HEK293 (cell line): ENCODE measurements at regions not wholly inside any gene's neighbourhood (a gene's known extent, or its start where the extent isn't known, plus 50 kb on each side); places are given as distances from the start of the nearest gene placed in this dataset.

Source experiments
- HOXD13 ChIP-seq: sonication (generic); formaldehyde crosslinking; IDR thresholded peaks from 2 replicates; pipeline ENCODE4 v1.8.0; 2022; ENCODE audit warnings: missing genetic modification reagents, borderline replicate concordance
- YY1 ChIP-seq: fragments of 450-650 bp; formaldehyde crosslinking; IDR thresholded peaks from 2 replicates; pipeline ENCODE4 v1.5.1; 2018; ENCODE audit warnings: missing biosample characterization, missing genetic modification characterization
- ZBTB44 ChIP-seq: fragments of 450-650 bp; IDR thresholded peaks from 2 replicates; pipeline ENCODE4 v1.5.1; 2018; ENCODE audit warnings: missing biosample characterization, mild to moderate bottlenecking, missing genetic modification characterization
- ZBTB8A ChIP-seq: fragments of 450-650 bp; formaldehyde crosslinking; IDR thresholded peaks from 2 replicates; pipeline ENCODE4 v1.5.1; 2016; ENCODE audit warnings: missing biosample characterization, missing genetic modification characterization
- ZNF292 ChIP-seq: fragments of 450-650 bp; formaldehyde crosslinking; IDR thresholded peaks from 2 replicates; pipeline ENCODE4 v1.5.1; 2016; ENCODE audit warnings: low read depth, missing biosample characterization, missing genetic modification characterization, borderline replicate concordance
- ZNF324 ChIP-seq: fragments of 450-650 bp; formaldehyde crosslinking; IDR thresholded peaks from 2 replicates; pipeline ENCODE4 v1.5.1; 2016; ENCODE audit warnings: missing biosample characterization, missing genetic modification characterization
- ZNF362 ChIP-seq: fragments of 450-650 bp; formaldehyde crosslinking; IDR thresholded peaks from 2 replicates; pipeline ENCODE4 v1.5.1; 2016; ENCODE audit warnings: missing biosample characterization, missing genetic modification characterization
- ZNF518A ChIP-seq: fragments of 450-650 bp; formaldehyde crosslinking; conservative IDR thresholded peaks from 2 replicates; pipeline ENCODE4 v1.5.1; 2016; ENCODE audit warnings: low read depth, missing biosample characterization, missing genetic modification characterization

DNA sequence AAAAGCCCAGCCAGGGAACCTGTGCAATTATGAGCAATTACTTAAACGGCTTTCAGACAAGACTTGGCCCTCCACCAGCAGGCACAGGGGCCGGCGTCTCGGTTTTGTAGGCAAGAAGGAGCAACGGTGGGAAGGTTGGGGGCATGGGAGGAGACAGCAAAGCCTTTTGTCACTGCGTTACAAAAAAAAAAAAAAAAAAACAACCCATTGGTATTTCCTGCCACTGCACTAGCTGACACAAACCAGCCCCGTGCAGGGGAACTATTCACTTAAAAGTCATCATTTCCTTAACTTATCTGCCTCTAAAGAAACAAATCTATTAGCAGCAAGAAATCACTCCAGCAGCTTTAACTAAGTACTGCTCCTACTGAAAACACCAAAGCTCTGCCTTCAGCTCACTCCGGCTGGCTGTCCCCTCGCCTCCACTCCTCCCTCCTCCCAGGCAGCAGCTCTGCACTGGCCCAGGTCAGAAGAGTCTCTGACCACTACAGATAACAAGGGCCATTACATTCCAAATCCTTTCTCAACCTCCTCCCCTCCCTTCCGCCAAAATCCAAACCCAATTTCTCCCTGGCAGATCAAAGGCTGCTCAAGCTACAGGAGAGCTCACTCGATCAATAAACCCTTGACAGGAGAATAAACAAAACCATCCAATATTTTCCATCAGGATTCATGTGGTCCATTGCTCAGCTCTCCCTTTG is 105.2 kb upstream of the CDKN3 start:
- no peak for TF ChIP-seq ZBTB44 (tag by site-specific recombination)
- TF ChIP-seq ZNF324 (tag by site-specific recombination), result no peak
- no peak for TF ChIP-seq HOXD13 (CRISPR knock-in tag)
- no peak for TF ChIP-seq YY1 (tag by site-specific recombination)
- TF ChIP-seq ZBTB8A (tag by site-specific recombination), result no peak
- no peak for TF ChIP-seq ZNF362 (tag by site-specific recombination)
- TF ChIP-seq ZNF518A, result no peak
- no peak for TF ChIP-seq ZNF292 (tag by site-specific recombination)
